OCI-LY7 (cell line): ENCODE measurements at regions not wholly inside any gene's neighbourhood (a gene's known extent, or its start where the extent isn't known, plus 50 kb on each side); places are given as distances from the start of the nearest gene placed in this dataset.
"Not testable (repeated sequence)": the region's sequence is repeated elsewhere in the genome, so short reads cannot be mapped to it uniquely, and the experiment has no call there.

Experiments
- BruUV-seq: library from RNA; stranded (reverse); fragments of 400-500 nt; replicated peaks from 2 replicates; lab custom pipeline; 2021; lab: Mats Ljungman, UMichigan
- CTCF ChIA-PET: fragments of 300-600 bp; sonication (Branson Sonifier 250); formaldehyde crosslinking; loops from one replicate; lab custom pipeline; 2022; ENCODE audit warnings: antibody characterized with exemption; ENCODE audit not compliant: unreplicated experiment; lab: Charles Lee
- POLR2A ChIA-PET: fragments of 300-600 bp; sonication (Branson Sonifier 250); formaldehyde crosslinking; loops from one replicate; lab custom pipeline; 2022; ENCODE audit warnings: antibody characterized with exemption; lab: Charles Lee
- DNase-seq: peaks from one replicate; pipeline ENCODE4 v3.0.0-alpha.2; 2015; ENCODE audit warnings: low spot score
- H2AFZ ChIP-seq: fragments of 200-600 bp; sonication (generic), shearing (Covaris generic); 2 replicates; pipeline ENCODE4 v1.6.1; 2014; ENCODE audit warnings: mild to moderate bottlenecking, antibody characterized with exemption, low read length, moderate library complexity
- H3K27ac ChIP-seq: fragments of 200-600 bp; sonication (generic); 2 replicates; pipeline ENCODE4 v1.5.1; 2014; ENCODE audit warnings: mixed run types, low read depth, mild to moderate bottlenecking, moderate library complexity, low read length, inconsistent platforms; ENCODE audit not compliant: poor library complexity, severe bottlenecking
- H3K36me3 ChIP-seq: fragments of 200-600 bp; sonication (generic); 2 replicates; pipeline ENCODE4 v1.6.1; 2014; ENCODE audit warnings: mild to moderate bottlenecking, antibody characterized with exemption, low read length, moderate library complexity, mixed read lengths; ENCODE audit not compliant: insufficient read depth
- H3K4me1 ChIP-seq: fragments of 200-600 bp; sonication (generic); 2 replicates; pipeline ENCODE4 v1.5.1; 2014; ENCODE audit warnings: mild to moderate bottlenecking, low read length; ENCODE audit not compliant: insufficient read depth, poor library complexity, severe bottlenecking
- H3K4me2 ChIP-seq: fragments of 200-600 bp; sonication (generic); 2 replicates; pipeline ENCODE4 v1.6.1; 2014; ENCODE audit warnings: mild to moderate bottlenecking, low read length
- H3K4me3 ChIP-seq: fragments of 200-600 bp; sonication (generic); 2 replicates; pipeline ENCODE4 v1.5.1; 2014; ENCODE audit warnings: mild to moderate bottlenecking, low read depth, low read length; ENCODE audit not compliant: poor library complexity, severe bottlenecking
- H3K79me2 ChIP-seq: fragments of 200-600 bp; sonication (generic); 2 replicates; pipeline ENCODE4 v1.6.1; 2016; ENCODE audit warnings: low read depth, mild to moderate bottlenecking, low read length, moderate library complexity, mixed read lengths; ENCODE audit not compliant: insufficient read depth
- H3K9me2 ChIP-seq: fragments of 200-600 bp; sonication (generic); 2 replicates; pipeline ENCODE4 v1.6.1; 2016; ENCODE audit warnings: mild to moderate bottlenecking, low read length, mixed read lengths; ENCODE audit not compliant: insufficient read depth
- H3K9me3 ChIP-seq: fragments of 200-600 bp; sonication (generic); 2 replicates; pipeline ENCODE4 v1.6.1; 2014; ENCODE audit warnings: mild to moderate bottlenecking, mixed run types, low read length, mixed read lengths
- H4K20me1 ChIP-seq: fragments of 200-600 bp; sonication (generic); 2 replicates; pipeline ENCODE4 v1.6.1; 2014; ENCODE audit warnings: mild to moderate bottlenecking, antibody characterized with exemption, low read length, moderate library complexity, mixed read lengths; ENCODE audit not compliant: insufficient read depth
- EZH2phosphoT487 ChIP-seq: fragments of 200-600 bp; sonication (generic); IDR thresholded peaks from 2 replicates; pipeline ENCODE4 v1.6.1; 2018; ENCODE audit warnings: low read depth, borderline replicate concordance, mild to moderate bottlenecking, mixed run types, antibody characterized with exemption, low read length, moderate library complexity, mixed read lengths
- intact Hi-C: fragments of 100-400 bp; cut with micrococcal nuclease; formaldehyde crosslinking; loops from one replicate; pipeline ENCODE4 v1.10.0; 2022; ENCODE audit not compliant: unreplicated experiment
- TF ChIP-seq, protein P1 (sequence below): fragments of 200-600 bp; sonication (generic); conservative IDR thresholded peaks from 2 replicates; pipeline ENCODE4 v1.5.1; 2014; ENCODE audit warnings: mild to moderate bottlenecking, antibody characterized with exemption, low read length, moderate library complexity, mixed read lengths

DNA sequence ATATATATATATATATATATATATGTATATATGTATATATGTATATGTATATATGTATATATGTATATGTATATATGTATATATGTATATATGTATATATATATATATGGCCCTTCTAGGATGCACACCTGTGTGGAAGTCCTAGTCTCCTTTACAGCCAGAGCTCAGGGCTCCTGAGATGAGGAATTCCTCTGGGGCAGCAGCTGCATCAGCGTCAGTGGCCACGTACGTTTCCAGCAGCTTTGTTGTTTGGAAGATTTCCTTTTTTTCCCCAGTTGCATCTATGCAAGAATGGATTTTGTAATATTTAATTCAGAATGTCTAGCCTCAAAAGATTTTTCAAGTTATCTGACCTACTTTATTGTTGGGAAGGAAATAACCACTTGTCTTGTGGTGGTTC is 68.6 kb downstream of the TNFAIP2 start:
- H3K9me3 ChIP-seq: no peaks in the 10 kb centered on the region
- no peak for DNase-seq
- no peaks in the 10 kb centered on the region for H3K36me3 ChIP-seq
- H3K4me2 ChIP-seq: no peak overlapping the region
- no peaks in the 10 kb centered on the region for H4K20me1 ChIP-seq
- no peak overlapping the region for H3K27ac ChIP-seq
- no peaks in the 10 kb centered on the region for H3K4me1 ChIP-seq
- no TSS peak for BruUV-seq
- intact Hi-C loops: no loop called here
- H3K9me2 ChIP-seq: no peaks in the 10 kb centered on the region
- CTCF ChIA-PET: no interaction called here
- H2AFZ ChIP-seq: no peak overlapping the region
- POLR2A ChIA-PET: no interaction called here
- TF ChIP-seq EZH2phosphoT487: no peak
- TF ChIP-seq, protein P1, sequence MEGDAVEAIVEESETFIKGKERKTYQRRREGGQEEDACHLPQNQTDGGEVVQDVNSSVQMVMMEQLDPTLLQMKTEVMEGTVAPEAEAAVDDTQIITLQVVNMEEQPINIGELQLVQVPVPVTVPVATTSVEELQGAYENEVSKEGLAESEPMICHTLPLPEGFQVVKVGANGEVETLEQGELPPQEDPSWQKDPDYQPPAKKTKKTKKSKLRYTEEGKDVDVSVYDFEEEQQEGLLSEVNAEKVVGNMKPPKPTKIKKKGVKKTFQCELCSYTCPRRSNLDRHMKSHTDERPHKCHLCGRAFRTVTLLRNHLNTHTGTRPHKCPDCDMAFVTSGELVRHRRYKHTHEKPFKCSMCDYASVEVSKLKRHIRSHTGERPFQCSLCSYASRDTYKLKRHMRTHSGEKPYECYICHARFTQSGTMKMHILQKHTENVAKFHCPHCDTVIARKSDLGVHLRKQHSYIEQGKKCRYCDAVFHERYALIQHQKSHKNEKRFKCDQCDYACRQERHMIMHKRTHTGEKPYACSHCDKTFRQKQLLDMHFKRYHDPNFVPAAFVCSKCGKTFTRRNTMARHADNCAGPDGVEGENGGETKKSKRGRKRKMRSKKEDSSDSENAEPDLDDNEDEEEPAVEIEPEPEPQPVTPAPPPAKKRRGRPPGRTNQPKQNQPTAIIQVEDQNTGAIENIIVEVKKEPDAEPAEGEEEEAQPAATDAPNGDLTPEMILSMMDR: no peak
- no peaks in the 10 kb centered on the region for H3K79me2 ChIP-seq
- H3K4me3 ChIP-seq: no peak overlapping the region

DNA sequence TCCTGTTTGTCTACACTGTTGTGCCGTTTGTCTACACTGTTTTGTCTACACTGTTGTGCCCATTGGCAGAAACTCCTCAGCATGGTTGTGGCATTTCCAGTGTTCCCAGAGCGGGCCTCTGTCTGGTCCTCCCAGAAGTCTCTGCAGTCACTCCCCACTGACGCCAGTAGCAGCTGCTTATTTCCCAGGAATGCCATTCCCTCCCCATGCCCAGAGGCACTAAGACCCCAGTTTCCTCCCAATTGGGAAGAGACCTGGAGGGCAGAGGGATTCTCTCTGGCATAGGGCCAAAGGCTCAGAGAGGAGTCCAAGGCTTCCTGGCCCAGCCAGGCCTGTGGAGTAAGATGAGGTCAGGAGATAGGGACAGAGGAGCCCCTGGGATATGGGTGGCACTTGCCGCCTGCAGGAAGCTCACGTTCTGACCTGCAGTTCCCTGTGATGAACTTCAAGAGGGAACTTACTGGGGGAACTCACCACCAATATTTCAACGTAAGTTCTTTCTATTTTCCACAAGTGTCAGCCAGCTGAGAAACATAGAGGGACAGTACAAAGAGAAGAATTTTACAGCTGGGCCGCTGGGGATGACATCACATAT is 69.1 kb downstream of the TNFAIP2 start:
- ChIA-PET POLR2A (no interaction called here), CTCF (no interaction called here)
- Histone ChIP-seq H3K36me3 (no peaks in the 10 kb centered on the region), H2AFZ (no peak overlapping the region), H3K79me2 (no peaks in the 10 kb centered on the region), H3K27ac (no peak overlapping the region), H3K4me3 (no peak overlapping the region), H3K4me2 (no peak overlapping the region), H3K4me1 (no peaks in the 10 kb centered on the region), H4K20me1 (no peaks in the 10 kb centered on the region), H3K9me2 (no peaks in the 10 kb centered on the region), H3K9me3 (no peaks in the 10 kb centered on the region)
- intact Hi-C loops: no loop called here
- BruUV-seq: no TSS peak
- TF ChIP-seq EZH2phosphoT487: no peak
- TF ChIP-seq, protein P1: no peak
- DNase-seq: no peak

DNA sequence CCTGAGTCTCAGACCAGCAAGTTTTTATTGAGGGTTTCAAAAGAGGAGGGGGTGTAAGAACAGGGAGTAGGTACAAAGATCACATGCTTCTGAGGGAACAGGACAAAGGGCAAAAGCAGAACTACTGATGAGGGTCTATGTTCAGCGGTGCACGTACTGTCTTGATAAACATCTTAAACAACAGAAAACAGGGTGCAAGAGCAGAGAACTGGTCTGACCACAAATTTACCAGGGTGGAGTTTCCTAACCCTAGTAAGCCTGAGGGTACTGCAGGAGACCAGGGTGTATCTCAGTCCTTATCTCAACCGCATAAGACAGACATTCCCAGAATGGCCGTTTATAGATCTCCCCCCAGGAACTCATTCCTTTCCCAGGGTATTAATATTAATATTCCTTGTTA is 69.6 kb downstream of the TNFAIP2 start:
- H3K4me2 ChIP-seq, H3K36me3 ChIP-seq, DNase-seq, intact Hi-C loops, H3K27ac ChIP-seq, H3K79me2 ChIP-seq, H3K4me3 ChIP-seq, CTCF ChIA-PET, POLR2A ChIA-PET, H3K9me3 ChIP-seq, H4K20me1 ChIP-seq, H3K9me2 ChIP-seq, H3K4me1 ChIP-seq, H2AFZ ChIP-seq, BruUV-seq: not testable (repeated sequence)

DNA sequence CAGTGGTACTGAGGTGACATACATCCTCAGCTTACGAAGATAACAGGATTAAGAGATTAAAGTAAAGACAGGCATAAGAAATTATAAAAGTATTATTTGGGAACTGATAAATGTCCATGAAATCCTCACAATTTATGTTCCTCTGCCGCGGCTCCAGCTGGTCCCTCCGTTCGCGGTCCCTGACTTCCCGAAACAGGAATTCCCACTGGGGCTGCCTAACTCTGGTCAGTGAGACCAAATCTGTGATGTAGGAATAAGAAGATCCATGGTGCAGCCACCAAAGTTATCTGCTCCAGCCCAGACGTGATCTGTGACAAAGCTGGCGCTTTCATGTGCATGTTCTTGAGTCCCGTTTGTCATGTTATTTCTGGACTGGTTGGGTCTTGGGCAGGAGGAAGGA is 70.2 kb downstream of the TNFAIP2 start:
- H3K4me1 ChIP-seq, H3K79me2 ChIP-seq, intact Hi-C loops, H3K9me3 ChIP-seq, H3K9me2 ChIP-seq, H3K36me3 ChIP-seq, H3K4me2 ChIP-seq, H4K20me1 ChIP-seq, BruUV-seq, POLR2A ChIA-PET, H3K27ac ChIP-seq, CTCF ChIA-PET, DNase-seq, H2AFZ ChIP-seq, H3K4me3 ChIP-seq: not testable (repeated sequence)
